DOHH2 (cell line): ENCODE measurements at regions not wholly inside any gene's neighbourhood (a gene's known extent, or its start where the extent isn't known, plus 50 kb on each side); places are given as distances from the start of the nearest gene placed in this dataset.
"Not testable (repeated sequence)": the region's sequence is repeated elsewhere in the genome, so short reads cannot be mapped to it uniquely, and the experiment has no call there.

ENCODE experiments used
- CTCF ChIP-seq: fragments of 200-600 bp; sonication (generic); IDR thresholded peaks from one replicate; pipeline ENCODE4 v1.5.1; 2014; ENCODE audit warnings: antibody characterized with exemption, mild to moderate bottlenecking, low read depth, low read length; ENCODE audit not compliant: poor library complexity, severe bottlenecking
- EZH2phosphoT487 ChIP-seq: fragments of 200-600 bp; sonication (generic); IDR thresholded peaks from 2 replicates; pipeline ENCODE4 v1.6.1; 2017; ENCODE audit warnings: borderline replicate concordance, mild to moderate bottlenecking, antibody characterized with exemption, low read length, moderate library complexity, mixed read lengths

- not testable (repeated sequence) for TF ChIP-seq CTCF, EZH2phosphoT487
These were observed 252.0 kb upstream of the ACVR2A start for GRCh38 chr2:147592784-147593183.
